Omental fat pad (tissue), 3 donors: ENCODE measurements at regions not wholly inside any gene's neighbourhood (a gene's known extent, or its start where the extent isn't known, plus 50 kb on each side); places are given as distances from the start of the nearest gene placed in this dataset.

Experiments used
- ATAC-seq: fragments of 150-250 bp; one replicate; pipeline ENCODE4 v1.9.1; 2016; ENCODE audit warnings: mild to moderate bottlenecking, moderate library complexity; ENCODE audit not compliant: low FRiP score
- DNase-seq: peaks from one replicate; pipeline ENCODE4 v3.0.0-alpha.2; 2019; ENCODE audit warnings: low spot score
- TF ChIP-seq, protein P1 (sequence below), 3 donors: fragments of 450-650 bp; IDR thresholded peaks; one replicate each; pipeline ENCODE4 v1.5.1; 2016 to 2017; ENCODE audit warnings: antibody characterized with exemption in 3 of 3, mild to moderate bottlenecking in 3 of 3, moderate library complexity in 2 of 3

- ATAC-seq (no peak), DNase-seq (no peak)
- TF ChIP-seq, protein P1, sequence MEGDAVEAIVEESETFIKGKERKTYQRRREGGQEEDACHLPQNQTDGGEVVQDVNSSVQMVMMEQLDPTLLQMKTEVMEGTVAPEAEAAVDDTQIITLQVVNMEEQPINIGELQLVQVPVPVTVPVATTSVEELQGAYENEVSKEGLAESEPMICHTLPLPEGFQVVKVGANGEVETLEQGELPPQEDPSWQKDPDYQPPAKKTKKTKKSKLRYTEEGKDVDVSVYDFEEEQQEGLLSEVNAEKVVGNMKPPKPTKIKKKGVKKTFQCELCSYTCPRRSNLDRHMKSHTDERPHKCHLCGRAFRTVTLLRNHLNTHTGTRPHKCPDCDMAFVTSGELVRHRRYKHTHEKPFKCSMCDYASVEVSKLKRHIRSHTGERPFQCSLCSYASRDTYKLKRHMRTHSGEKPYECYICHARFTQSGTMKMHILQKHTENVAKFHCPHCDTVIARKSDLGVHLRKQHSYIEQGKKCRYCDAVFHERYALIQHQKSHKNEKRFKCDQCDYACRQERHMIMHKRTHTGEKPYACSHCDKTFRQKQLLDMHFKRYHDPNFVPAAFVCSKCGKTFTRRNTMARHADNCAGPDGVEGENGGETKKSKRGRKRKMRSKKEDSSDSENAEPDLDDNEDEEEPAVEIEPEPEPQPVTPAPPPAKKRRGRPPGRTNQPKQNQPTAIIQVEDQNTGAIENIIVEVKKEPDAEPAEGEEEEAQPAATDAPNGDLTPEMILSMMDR (IDR thresholded peaks at IDR 0.05): no peak
Observed at GRCh38 chr14:96744262-96744661, 52.9 kb upstream of the VRK1 start.

GRCh38 chr14:96745500-96746051 is 51.6 kb upstream of the VRK1 start:
- ATAC-seq (no peak), DNase-seq (no peak)
- TF ChIP-seq, protein P1 (IDR thresholded peaks at IDR 0.05): no peak

DNA sequence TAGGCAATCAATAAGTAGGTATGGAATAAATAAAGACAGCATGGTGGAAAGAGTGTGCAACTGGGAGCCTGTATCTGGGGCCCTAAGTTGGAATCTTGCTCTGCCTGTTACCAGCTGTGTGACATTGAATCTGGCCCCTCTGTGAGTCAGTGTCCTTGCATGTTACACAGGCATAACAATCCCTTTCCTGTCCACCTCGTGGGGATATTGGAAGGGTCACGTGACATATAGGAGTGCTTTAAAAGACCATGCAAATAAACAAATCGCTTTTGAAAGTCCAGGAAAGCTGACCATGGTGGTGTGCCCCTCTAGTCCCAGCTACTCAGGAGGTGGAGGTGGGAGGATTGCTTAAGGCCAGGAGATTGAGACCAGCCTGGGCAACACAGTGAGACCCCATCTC is 51.1 kb upstream of the VRK1 start:
- DNase-seq: no peak
- no peak for ATAC-seq
- TF ChIP-seq, protein P1 (IDR thresholded peaks at IDR 0.05): no peak

GRCh38 chr14:96747006-96747405 is 50.2 kb upstream of the VRK1 start:
- DNase-seq (no peak), ATAC-seq (no peak)
- TF ChIP-seq, protein P1 (IDR thresholded peaks at IDR 0.05): no peak
